Neural cell (in vitro differentiated cells): ENCODE measurements at regions not wholly inside any gene's neighbourhood (a gene's known extent, or its start where the extent isn't known, plus 50 kb on each side); places are given as distances from the start of the nearest gene placed in this dataset.

Experiments used
- EP300 ChIP-seq: fragments of 450-650 bp; conservative IDR thresholded peaks from 2 replicates; pipeline ENCODE4 v1.6.1; 2014; ENCODE audit warnings: antibody characterized with exemption, mild to moderate bottlenecking, moderate library complexity; ENCODE audit not compliant: poor library complexity, severe bottlenecking
- EZH2 ChIP-seq: fragments of 200-600, 300-800 bp; shearing (Covaris generic), sonication (generic); IDR thresholded peaks from 2 replicates; pipeline ENCODE4 v1.6.1; 2014; ENCODE audit warnings: antibody characterized with exemption, low read length, borderline replicate concordance, mild to moderate bottlenecking; ENCODE audit not compliant: insufficient read depth, poor library complexity, severe bottlenecking
- MXI1 ChIP-seq: fragments of 450-650 bp; conservative IDR thresholded peaks from 2 replicates; pipeline ENCODE4 v1.6.1; 2014; ENCODE audit warnings: antibody characterized with exemption, mild to moderate bottlenecking; ENCODE audit not compliant: poor library complexity, severe bottlenecking
- POLR2AphosphoS5 ChIP-seq: IDR thresholded peaks from 2 replicates; pipeline ENCODE4 v1.6.1; 2012
- RAD21 ChIP-seq: fragments of 450-650 bp; conservative IDR thresholded peaks from 2 replicates; pipeline ENCODE4 v1.6.1; 2014; ENCODE audit warnings: antibody characterized with exemption, mild to moderate bottlenecking, moderate library complexity
- SMC3 ChIP-seq: fragments of 450-650 bp; conservative IDR thresholded peaks from 2 replicates; pipeline ENCODE4 v1.6.1; 2014; ENCODE audit warnings: antibody characterized with exemption, mild to moderate bottlenecking, moderate library complexity; ENCODE audit not compliant: poor library complexity
- TAF1 ChIP-seq: IDR thresholded peaks from 2 replicates; pipeline ENCODE4 v1.6.1; 2012; ENCODE audit warnings: low read depth
- TF ChIP-seq, protein P1 (sequence below): fragments of 450-650 bp; IDR thresholded peaks from 2 replicates; pipeline ENCODE4 v1.5.1; 2014; ENCODE audit warnings: antibody characterized with exemption, mild to moderate bottlenecking, moderate library complexity; ENCODE audit not compliant: poor library complexity, severe bottlenecking
- TF ChIP-seq, protein P2 (sequence below): IDR thresholded peaks from 2 replicates; pipeline ENCODE4 v1.6.1; 2012; ENCODE audit warnings: borderline replicate concordance

DNA sequence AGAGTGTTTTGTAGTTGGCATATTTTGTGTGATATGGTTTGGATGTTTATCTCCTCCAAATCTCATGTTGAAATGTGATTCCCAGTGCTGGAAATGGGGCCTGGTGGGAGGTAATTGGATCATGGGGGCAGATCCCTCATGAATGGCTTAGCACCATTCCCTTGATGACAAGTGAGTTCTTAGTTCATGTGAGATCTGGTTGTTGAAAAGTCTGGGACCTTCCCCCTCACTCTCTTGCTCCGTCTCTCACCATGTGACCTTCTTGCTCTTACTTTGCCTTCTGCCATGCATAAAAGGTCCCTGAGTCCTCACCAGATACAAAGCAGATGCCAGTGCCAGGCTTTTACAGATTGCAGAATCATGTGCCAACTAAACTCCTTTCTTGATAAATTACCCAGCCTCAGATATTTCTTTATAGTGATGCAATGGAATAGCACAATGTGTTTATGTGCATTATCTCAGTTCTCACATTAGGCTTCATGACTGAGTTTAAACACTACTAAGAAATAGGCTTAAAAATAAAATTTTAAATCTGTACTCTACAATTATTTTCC, 1348.8 kb downstream of the STIM2 start:
- TF ChIP-seq, protein P1, sequence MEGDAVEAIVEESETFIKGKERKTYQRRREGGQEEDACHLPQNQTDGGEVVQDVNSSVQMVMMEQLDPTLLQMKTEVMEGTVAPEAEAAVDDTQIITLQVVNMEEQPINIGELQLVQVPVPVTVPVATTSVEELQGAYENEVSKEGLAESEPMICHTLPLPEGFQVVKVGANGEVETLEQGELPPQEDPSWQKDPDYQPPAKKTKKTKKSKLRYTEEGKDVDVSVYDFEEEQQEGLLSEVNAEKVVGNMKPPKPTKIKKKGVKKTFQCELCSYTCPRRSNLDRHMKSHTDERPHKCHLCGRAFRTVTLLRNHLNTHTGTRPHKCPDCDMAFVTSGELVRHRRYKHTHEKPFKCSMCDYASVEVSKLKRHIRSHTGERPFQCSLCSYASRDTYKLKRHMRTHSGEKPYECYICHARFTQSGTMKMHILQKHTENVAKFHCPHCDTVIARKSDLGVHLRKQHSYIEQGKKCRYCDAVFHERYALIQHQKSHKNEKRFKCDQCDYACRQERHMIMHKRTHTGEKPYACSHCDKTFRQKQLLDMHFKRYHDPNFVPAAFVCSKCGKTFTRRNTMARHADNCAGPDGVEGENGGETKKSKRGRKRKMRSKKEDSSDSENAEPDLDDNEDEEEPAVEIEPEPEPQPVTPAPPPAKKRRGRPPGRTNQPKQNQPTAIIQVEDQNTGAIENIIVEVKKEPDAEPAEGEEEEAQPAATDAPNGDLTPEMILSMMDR: no peak
- TF ChIP-seq EZH2 (no peak), EP300 (no peak), POLR2AphosphoS5 (no peak), TAF1 (no peak), SMC3 (no peak), RAD21 (no peak), MXI1 (no peak)
- TF ChIP-seq, protein P2, sequence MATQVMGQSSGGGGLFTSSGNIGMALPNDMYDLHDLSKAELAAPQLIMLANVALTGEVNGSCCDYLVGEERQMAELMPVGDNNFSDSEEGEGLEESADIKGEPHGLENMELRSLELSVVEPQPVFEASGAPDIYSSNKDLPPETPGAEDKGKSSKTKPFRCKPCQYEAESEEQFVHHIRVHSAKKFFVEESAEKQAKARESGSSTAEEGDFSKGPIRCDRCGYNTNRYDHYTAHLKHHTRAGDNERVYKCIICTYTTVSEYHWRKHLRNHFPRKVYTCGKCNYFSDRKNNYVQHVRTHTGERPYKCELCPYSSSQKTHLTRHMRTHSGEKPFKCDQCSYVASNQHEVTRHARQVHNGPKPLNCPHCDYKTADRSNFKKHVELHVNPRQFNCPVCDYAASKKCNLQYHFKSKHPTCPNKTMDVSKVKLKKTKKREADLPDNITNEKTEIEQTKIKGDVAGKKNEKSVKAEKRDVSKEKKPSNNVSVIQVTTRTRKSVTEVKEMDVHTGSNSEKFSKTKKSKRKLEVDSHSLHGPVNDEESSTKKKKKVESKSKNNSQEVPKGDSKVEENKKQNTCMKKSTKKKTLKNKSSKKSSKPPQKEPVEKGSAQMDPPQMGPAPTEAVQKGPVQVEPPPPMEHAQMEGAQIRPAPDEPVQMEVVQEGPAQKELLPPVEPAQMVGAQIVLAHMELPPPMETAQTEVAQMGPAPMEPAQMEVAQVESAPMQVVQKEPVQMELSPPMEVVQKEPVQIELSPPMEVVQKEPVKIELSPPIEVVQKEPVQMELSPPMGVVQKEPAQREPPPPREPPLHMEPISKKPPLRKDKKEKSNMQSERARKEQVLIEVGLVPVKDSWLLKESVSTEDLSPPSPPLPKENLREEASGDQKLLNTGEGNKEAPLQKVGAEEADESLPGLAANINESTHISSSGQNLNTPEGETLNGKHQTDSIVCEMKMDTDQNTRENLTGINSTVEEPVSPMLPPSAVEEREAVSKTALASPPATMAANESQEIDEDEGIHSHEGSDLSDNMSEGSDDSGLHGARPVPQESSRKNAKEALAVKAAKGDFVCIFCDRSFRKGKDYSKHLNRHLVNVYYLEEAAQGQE: no peak
